ENCODE measurements at regions not wholly inside any gene's neighbourhood (a gene's known extent, or its start where the extent isn't known, plus 50 kb on each side); places are given as distances from the start of the nearest gene placed in this dataset.

GRCh38 chr2:133789743-133790142 is 221.5 kb upstream of the NCKAP5 start:
- DNase-seq (ENCODE audit: low spot score) = no peak
- intact Hi-C loops (cut with DNase I) = no loop called here

- DNase-seq (ENCODE audit: low spot score) = no peak
- intact Hi-C loops (cut with DNase I) = no loop called here
Observed at GRCh38 chr2:133790711-133791110, 222.4 kb upstream of the NCKAP5 start.

GRCh38 chr2:133791191-133791590 is 222.9 kb upstream of the NCKAP5 start:
- intact Hi-C loops (cut with DNase I) = no loop called here
- no peak for DNase-seq (ENCODE audit: low spot score)

- no peak for DNase-seq (ENCODE audit: low spot score)
- intact Hi-C loops (cut with DNase I) = no loop called here
Observed at GRCh38 chr2:133792223-133792622, 224.0 kb upstream of the NCKAP5 start.

- DNase-seq (ENCODE audit: low spot score) = no peak
- intact Hi-C loops (cut with DNase I) = no loop called here
Observed at GRCh38 chr2:133794114-133794513, 225.9 kb upstream of the NCKAP5 start.

GRCh38 chr2:133801946-133802345 is 233.7 kb upstream of the NCKAP5 start:
- intact Hi-C loops (cut with DNase I) = no loop called here
- DNase-seq (ENCODE audit: low spot score) = no peak

- DNase-seq (ENCODE audit: low spot score) = no peak
- intact Hi-C loops (cut with DNase I) = no loop called here
Observed at GRCh38 chr2:133802409-133803039, 234.3 kb upstream of the NCKAP5 start.

GRCh38 chr2:133806564-133806963 is 238.3 kb upstream of the NCKAP5 start:
- DNase-seq (ENCODE audit: low spot score) = no peak
- intact Hi-C loops (cut with DNase I) = no loop called here

- intact Hi-C loops (cut with DNase I) = no loop called here
- no peak for DNase-seq (ENCODE audit: low spot score)
Observed at GRCh38 chr2:133809485-133809884, 241.2 kb upstream of the NCKAP5 start.

GRCh38 chr2:133810559-133810958 is 242.3 kb upstream of the NCKAP5 start:
- no peak for DNase-seq (ENCODE audit: low spot score)
- intact Hi-C loops (cut with DNase I) = no loop called here

- intact Hi-C loops (cut with DNase I) = no loop called here
- DNase-seq (ENCODE audit: low spot score) = no peak
Observed at GRCh38 chr2:133811409-133812125, 243.3 kb upstream of the NCKAP5 start.

- no peak for DNase-seq (ENCODE audit: low spot score)
- intact Hi-C loops (cut with DNase I) = no loop called here
Observed at GRCh38 chr2:133812826-133813617, 244.8 kb upstream of the NCKAP5 start.

GRCh38 chr2:133814890-133815289 is 246.6 kb upstream of the NCKAP5 start:
- intact Hi-C loops (cut with DNase I) = no loop called here

GRCh38 chr2:133816037-133816436 is 247.8 kb upstream of the NCKAP5 start:
- intact Hi-C loops (cut with DNase I) = no loop called here
- DNase-seq (ENCODE audit: low spot score) = no peak

More at GRCh38 chr2:133814890-133815289, 246.6 kb upstream of the NCKAP5 start:
- DNase-seq (ENCODE audit: low spot score) = no peak

GRCh38 chr2:133817680-133818566 is 249.7 kb upstream of the NCKAP5 start:
- DNase-seq (ENCODE audit: low spot score) = no peak
- intact Hi-C loops (cut with DNase I) = no loop called here

GRCh38 chr2:133818661-133819060 is 250.4 kb upstream of the NCKAP5 start:
- no peak for DNase-seq (ENCODE audit: low spot score)
- intact Hi-C loops (cut with DNase I) = no loop called here

GRCh38 chr2:133819906-133820305 is 251.6 kb upstream of the NCKAP5 start:
- DNase-seq (ENCODE audit: low spot score) = no peak
- intact Hi-C loops (cut with DNase I) = no loop called here

- no peak for DNase-seq (ENCODE audit: low spot score)
- intact Hi-C loops (cut with DNase I) = no loop called here
Observed at GRCh38 chr2:133821107-133821760, 253.0 kb upstream of the NCKAP5 start.

- intact Hi-C loops (cut with DNase I) = no loop called here
- DNase-seq (ENCODE audit: low spot score) = no peak
Observed at GRCh38 chr2:133822517-133823225, 254.4 kb upstream of the NCKAP5 start.

Measured in cardiac septum (tissue), 1 donor.